H7 (cell line): ENCODE measurements at regions not wholly inside any gene's neighbourhood (a gene's known extent, or its start where the extent isn't known, plus 50 kb on each side); places are given as distances from the start of the nearest gene placed in this dataset.
A peak's percentile ranks its signal among the peaks of the same experiment; 100 is the strongest.
"Not testable (repeated sequence)": the region's sequence is repeated elsewhere in the genome, so short reads cannot be mapped to it uniquely, and the experiment has no call there.

Experiments
- DNase-seq: peaks from one replicate; pipeline ENCODE4 v3.0.0; 2012
- H3K27me3 ChIP-seq: 2 replicates; pipeline ENCODE4 v1.6.0; 2011; ENCODE audit warnings: mild to moderate bottlenecking, low read length; ENCODE audit not compliant: control insufficient read depth, insufficient read depth
- H3K36me3 ChIP-seq: replicated peaks from 2 replicates; pipeline ENCODE4 v1.5.1; 2011; ENCODE audit warnings: low read length; ENCODE audit not compliant: control insufficient read depth, insufficient read depth
- H3K4me3 ChIP-seq: 2 replicates; pipeline ENCODE4 v1.5.1; 2011; ENCODE audit warnings: low read depth, mild to moderate bottlenecking, control low read depth, low read length, moderate library complexity; ENCODE audit not compliant: insufficient read depth

- H3K36me3 ChIP-seq = no peaks in the 10 kb centered on the region
- DNase-seq = peak; percentile 4
- H3K27me3 ChIP-seq = no peaks in the 10 kb centered on the region
- H3K4me3 ChIP-seq = no peak overlapping the region
Observed at GRCh38 chr5:106417566-106417965, 1253.2 kb downstream of the EFNA5 start.

DNA sequence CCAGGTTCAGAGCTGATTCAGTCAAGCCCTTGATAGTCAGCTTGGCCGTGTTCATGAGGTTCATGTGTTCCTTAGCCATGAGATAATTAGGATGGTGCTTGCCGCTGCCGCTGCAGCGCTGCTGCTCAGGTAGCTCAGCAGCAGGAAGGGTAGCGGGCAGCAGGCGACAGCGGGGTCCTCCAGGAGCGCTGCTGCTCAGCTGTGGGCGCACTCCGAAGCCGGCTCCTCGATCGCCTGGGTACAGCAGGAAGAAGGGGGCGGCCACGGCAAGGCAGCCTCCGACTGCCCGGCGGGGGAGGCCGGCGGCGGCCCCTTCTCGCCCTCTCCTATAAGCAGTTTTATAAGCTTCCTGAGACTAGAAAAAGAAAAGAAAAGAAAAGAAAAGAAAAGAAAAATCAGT, 1253.6 kb downstream of the EFNA5 start:
- Histone ChIP-seq H3K36me3 (no peaks in the 10 kb centered on the region), H3K27me3 (no peaks in the 10 kb centered on the region), H3K4me3 (no peak overlapping the region)
- peak; percentile 11 for DNase-seq

GRCh38 chr5:106415541-106415940, 1255.2 kb downstream of the EFNA5 start:
- H3K36me3 ChIP-seq = no peaks in the 10 kb centered on the region
- no peak overlapping the region for H3K4me3 ChIP-seq
- DNase-seq = no peak
- H3K27me3 ChIP-seq = no peaks in the 10 kb centered on the region

DNA sequence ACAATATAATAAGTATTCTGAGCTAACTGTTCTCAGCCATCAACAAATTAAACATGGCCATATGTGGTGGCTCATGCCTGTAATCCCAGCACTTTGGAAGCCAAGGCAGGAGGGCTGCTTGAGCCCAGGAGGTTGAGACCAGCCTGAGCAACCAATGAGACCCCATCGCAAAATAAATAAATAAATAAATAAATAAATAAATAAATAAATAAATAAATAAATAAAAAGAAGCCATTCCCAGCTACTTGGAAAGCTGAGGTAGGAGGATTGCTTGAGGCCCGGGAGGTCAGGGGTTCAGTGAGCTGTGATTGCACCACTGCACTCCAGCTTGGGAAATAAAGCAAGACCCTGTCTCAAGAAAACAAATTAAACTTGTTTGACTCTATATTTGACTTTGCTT, 1256.4 kb downstream of the EFNA5 start:
- Histone ChIP-seq H3K27me3 (no peaks in the 10 kb centered on the region), H3K36me3 (no peaks in the 10 kb centered on the region), H3K4me3 (no peak overlapping the region)
- no peak for DNase-seq

- H3K4me3 ChIP-seq = no peak overlapping the region
- no peak for DNase-seq
- H3K36me3 ChIP-seq = no peaks in the 10 kb centered on the region
- no peaks in the 10 kb centered on the region for H3K27me3 ChIP-seq
Observed at GRCh38 chr5:106412606-106413005, 1258.1 kb downstream of the EFNA5 start.

DNA sequence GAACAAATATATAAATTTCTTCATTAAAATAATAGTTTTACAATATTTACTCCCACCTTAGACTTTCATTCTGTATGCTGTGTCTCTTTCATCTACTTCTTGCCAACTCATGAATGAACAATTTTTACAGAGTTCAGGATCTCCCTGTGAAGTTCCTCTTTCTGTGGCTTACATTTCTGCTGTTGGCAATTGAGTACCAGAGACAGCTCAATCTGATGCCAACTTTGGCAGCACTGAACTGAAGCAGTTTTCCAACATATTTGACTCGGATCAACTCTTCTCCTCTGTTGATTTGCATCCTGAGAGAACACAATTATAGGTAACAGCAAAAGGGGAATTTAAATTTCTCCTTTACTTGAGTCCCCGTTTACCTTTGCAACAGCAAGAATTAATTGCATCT, 1262.2 kb downstream of the EFNA5 start:
- Histone ChIP-seq H3K4me3 (no peak overlapping the region), H3K27me3 (no peaks in the 10 kb centered on the region), H3K36me3 (no peaks in the 10 kb centered on the region)
- no peak for DNase-seq

DNA sequence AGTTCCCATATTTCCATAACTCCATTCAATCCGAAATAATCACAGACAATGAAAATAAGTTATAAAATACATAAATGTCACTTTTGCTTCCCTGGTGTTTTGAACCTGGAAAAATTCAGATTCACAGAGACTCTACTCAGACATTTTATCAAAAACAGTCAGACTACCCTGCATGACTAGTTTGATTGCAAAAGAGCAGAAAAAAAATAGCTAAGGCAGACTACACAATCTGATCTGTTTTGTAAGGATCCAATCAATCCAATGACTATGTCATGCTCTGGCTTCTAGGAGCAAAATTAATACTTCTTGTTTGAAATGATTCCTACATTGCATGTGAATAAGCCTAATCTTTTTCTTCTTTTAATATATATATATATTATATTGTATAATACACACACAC, 1262.6 kb downstream of the EFNA5 start:
- H3K4me3 ChIP-seq = no peak overlapping the region
- no peaks in the 10 kb centered on the region for H3K27me3 ChIP-seq
- DNase-seq = no peak
- H3K36me3 ChIP-seq = no peaks in the 10 kb centered on the region

DNA sequence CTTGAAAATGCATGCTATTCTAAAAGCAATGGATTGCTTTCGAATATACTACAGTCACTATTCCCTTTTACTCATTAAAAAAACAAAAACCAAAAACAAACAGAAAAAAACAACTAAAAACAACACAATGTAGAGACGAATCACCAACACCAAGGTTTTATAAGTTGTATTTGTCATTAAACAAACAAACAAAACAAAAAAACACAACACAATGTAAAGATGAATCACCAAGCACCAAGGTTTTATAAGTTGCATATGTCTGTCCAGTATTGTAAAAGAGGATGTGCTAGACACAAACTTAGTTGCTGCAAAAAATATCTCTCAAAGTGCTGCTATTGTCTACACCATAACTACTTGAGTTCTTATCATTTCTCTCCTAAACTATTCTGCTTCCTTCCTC, 1269.2 kb downstream of the EFNA5 start:
- Histone ChIP-seq H3K4me3 (no peak overlapping the region), H3K27me3 (no peaks in the 10 kb centered on the region), H3K36me3 (no peaks in the 10 kb centered on the region)
- DNase-seq = no peak

- Histone ChIP-seq H3K4me3 (no peak overlapping the region), H3K27me3 (no peaks in the 10 kb centered on the region), H3K36me3 (no peaks in the 10 kb centered on the region)
- DNase-seq = no peak
Observed at GRCh38 chr5:106399391-106399790, 1271.3 kb downstream of the EFNA5 start.

GRCh38 chr5:106397700-106398099, 1273.0 kb downstream of the EFNA5 start:
- no peaks in the 10 kb centered on the region for H3K36me3 ChIP-seq
- no peak for DNase-seq
- no peaks in the 10 kb centered on the region for H3K27me3 ChIP-seq
- H3K4me3 ChIP-seq = no peak overlapping the region

DNA sequence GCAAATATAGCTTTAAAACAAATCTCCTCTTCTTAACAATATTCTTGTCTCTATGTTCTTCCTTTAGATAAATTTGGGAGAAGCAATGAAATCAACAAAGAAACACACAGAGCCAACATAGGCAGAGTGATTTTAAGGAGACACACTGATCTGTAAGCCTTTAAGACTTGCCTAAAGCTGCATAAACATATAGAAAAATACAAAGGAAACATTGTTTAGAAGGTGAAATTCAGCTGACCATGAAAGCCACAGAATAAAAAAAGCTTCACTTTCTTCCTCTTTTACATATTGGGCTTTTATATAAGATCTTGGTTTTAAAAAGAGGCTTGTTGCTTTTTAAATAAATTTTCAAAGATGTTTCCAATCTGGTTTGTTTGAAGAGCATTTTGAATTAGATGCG, 1277.5 kb downstream of the EFNA5 start:
- no peak overlapping the region for H3K4me3 ChIP-seq
- DNase-seq = no peak
- no peaks in the 10 kb centered on the region for H3K36me3 ChIP-seq

DNA sequence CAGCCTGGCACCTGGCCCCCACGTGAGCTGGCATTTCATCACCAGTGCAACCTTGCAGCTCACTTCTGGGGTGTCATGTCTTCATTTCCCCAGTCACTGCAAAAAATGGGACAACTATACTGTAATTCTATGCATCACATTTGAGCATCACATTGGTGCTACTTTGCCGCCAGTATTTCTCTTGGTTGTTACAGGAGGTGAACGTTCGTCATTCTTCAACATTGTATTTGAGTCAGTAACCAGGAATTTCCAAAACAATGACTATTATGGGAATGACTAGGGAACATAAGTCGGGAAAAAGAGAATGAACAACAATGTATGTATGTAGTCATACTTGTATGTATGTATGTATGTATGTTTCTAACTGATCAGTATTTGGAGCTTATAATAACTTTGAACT, 1278.0 kb downstream of the EFNA5 start:
- Histone ChIP-seq H3K27me3 (no peaks in the 10 kb centered on the region), H3K36me3 (no peaks in the 10 kb centered on the region), H3K4me3 (no peak overlapping the region)
- DNase-seq = no peak

More for the DNA sequence above, 1277.5 kb downstream of the EFNA5 start:
- no peaks in the 10 kb centered on the region for H3K27me3 ChIP-seq

DNA sequence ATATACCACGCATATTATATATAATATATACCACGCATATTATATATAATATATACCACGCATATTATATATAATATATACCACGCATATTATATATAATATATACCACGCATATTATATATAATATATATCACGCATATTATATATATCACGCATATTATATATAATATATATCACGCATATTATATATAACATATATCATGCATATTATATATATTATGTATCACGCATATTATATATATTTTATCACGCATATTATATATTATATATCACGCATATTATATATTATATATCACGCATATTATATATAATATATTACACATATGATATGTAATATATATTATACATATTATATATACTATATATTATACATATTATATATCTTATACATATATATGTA, 1283.0 kb downstream of the EFNA5 start:
- not testable (repeated sequence) for H3K27me3 ChIP-seq, H3K4me3 ChIP-seq, H3K36me3 ChIP-seq, DNase-seq

- no peak overlapping the region for H3K4me3 ChIP-seq
- DNase-seq = no peak
- H3K27me3 ChIP-seq = no peaks in the 10 kb centered on the region
- no peaks in the 10 kb centered on the region for H3K36me3 ChIP-seq
Observed at GRCh38 chr5:106386287-106386686, 1284.5 kb downstream of the EFNA5 start.

DNA sequence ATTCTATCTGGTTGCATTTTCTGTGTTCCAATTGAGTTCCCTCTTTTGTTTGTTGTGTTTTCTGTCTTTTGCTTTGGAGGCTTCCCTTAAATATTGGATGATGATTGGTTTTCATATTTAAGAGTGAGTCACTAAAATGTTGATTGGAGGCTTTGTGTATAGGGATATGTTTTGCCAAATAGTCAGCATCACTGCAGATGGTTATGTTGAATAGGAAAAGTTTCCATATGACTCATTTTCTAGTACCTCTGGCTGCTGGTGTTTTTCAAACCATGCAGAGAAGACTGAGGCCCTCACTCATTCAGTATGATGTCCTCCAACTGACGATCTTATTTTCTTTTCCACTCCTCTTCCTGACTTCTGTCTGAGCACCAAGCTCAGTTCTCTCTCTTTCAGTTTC, 1290.0 kb downstream of the EFNA5 start:
- H3K36me3 ChIP-seq = no peaks in the 10 kb centered on the region
- H3K27me3 ChIP-seq = no peaks in the 10 kb centered on the region
- no peak overlapping the region for H3K4me3 ChIP-seq
- DNase-seq = no peak

GRCh38 chr5:106376522-106376921, 1294.2 kb downstream of the EFNA5 start:
- no peaks in the 10 kb centered on the region for H3K36me3 ChIP-seq
- no peak for DNase-seq
- no peak overlapping the region for H3K4me3 ChIP-seq
- no peaks in the 10 kb centered on the region for H3K27me3 ChIP-seq
